Nephron progenitor cell (in vitro differentiated cells): ENCODE measurements at regions not wholly inside any gene's neighbourhood (a gene's known extent, or its start where the extent isn't known, plus 50 kb on each side); places are given as distances from the start of the nearest gene placed in this dataset.

Experiments
- DNase-seq: peaks from one replicate; pipeline ENCODE4 v3.0.0; 2021
- H3K27ac Mint-ChIP-seq: 2 replicates; pipeline ENCODE4 v1.8.0; 2021; ENCODE audit warnings: mild to moderate bottlenecking, moderate library complexity, mixed read lengths
- H3K27me3 Mint-ChIP-seq: 2 replicates; pipeline ENCODE4 v1.8.0; 2021; ENCODE audit warnings: mild to moderate bottlenecking, low read depth, mixed read lengths; ENCODE audit not compliant: poor library complexity
- H3K36me3 Mint-ChIP-seq: 2 replicates; pipeline ENCODE4 v1.8.0; 2021; ENCODE audit warnings: low read depth, mixed read lengths
- H3K4me1 Mint-ChIP-seq: 2 replicates; pipeline ENCODE4 v1.8.0; 2021; ENCODE audit warnings: mixed read lengths
- H3K4me3 Mint-ChIP-seq: 2 replicates; pipeline ENCODE4 v1.8.0; 2021; ENCODE audit warnings: mild to moderate bottlenecking, moderate library complexity, mixed read lengths
- H3K9me3 Mint-ChIP-seq: 2 replicates; pipeline ENCODE4 v1.8.0; 2021; ENCODE audit warnings: mild to moderate bottlenecking, moderate library complexity, mixed read lengths
- TF ChIP-seq, protein P1 (sequence below): fragments of 200-600 bp; sonication (generic); IDR thresholded peaks from 2 replicates; pipeline ENCODE4 v1.5.0; 2021; ENCODE audit warnings: antibody characterized with exemption

DNA sequence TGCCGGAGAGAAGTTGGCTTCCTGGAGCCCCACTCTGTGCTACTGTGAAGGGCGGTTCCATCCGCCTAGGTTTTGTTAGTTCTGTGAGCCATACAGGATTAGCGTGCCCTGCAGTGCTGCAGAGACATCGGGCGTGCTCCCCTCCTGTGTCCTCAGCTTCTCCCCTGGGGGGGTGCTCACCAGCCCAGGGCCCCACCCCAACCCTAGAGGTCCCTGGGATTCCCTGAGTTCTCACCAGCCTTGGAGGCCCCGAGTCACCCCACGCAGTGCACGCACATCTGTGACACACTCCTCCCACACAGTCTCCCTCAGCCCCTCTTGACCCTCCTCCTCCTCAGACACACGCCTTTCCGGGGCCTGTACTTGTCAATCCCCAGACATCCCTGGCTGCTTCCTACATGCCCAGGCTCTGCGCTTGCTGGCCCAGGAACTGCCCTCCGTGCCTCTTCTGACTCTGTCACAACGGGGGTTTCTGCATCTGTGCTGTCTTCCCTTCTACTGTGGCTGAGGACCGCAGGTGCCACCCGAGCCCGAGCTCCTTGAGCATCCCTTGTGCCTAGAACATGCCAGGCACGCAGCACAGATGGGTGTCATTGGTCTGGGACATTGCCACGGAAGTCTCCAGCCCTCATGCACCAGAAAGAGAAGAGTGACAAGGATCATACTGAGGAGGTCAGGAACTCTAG lies 123.2 kb upstream of the RPS6KA2 start:
- TF ChIP-seq, protein P1, sequence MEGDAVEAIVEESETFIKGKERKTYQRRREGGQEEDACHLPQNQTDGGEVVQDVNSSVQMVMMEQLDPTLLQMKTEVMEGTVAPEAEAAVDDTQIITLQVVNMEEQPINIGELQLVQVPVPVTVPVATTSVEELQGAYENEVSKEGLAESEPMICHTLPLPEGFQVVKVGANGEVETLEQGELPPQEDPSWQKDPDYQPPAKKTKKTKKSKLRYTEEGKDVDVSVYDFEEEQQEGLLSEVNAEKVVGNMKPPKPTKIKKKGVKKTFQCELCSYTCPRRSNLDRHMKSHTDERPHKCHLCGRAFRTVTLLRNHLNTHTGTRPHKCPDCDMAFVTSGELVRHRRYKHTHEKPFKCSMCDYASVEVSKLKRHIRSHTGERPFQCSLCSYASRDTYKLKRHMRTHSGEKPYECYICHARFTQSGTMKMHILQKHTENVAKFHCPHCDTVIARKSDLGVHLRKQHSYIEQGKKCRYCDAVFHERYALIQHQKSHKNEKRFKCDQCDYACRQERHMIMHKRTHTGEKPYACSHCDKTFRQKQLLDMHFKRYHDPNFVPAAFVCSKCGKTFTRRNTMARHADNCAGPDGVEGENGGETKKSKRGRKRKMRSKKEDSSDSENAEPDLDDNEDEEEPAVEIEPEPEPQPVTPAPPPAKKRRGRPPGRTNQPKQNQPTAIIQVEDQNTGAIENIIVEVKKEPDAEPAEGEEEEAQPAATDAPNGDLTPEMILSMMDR, result no peak
- no peak for DNase-seq
- Mint-ChIP-seq H3K9me3 (no peaks in the 10 kb centered on the region), H3K27me3 (peaks cover 8% of the 10 kb centered on the region), H3K4me3 (no peak overlapping the region), H3K27ac (no peak overlapping the region), H3K36me3 (no peaks in the 10 kb centered on the region), H3K4me1 (peaks cover 68% of the 10 kb centered on the region)

DNA sequence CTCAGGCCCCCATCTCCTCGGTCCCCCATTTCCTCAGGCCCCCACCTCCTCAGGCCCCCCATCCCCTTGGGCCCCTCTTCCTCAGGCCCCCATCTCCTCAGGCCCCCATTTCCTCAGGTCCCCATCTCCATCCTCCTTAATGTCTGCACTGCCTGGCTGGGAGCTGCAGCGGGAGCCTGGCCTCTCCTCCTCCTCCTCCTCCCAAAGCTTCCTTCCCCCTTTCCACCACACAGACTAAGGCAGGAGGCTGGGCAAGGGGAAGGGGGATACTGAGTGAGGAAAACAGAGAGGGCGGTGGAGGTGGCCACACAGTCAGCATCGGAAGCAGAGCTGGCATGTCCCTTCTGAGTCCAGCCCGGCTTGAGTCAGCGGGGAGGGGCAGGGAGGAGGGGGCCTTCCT lies 122.6 kb upstream of the RPS6KA2 start:
- DNase-seq, result no peak
- H3K4me1 Mint-ChIP-seq, result peaks cover 65% of the 10 kb centered on the region
- no peaks in the 10 kb centered on the region for H3K9me3 Mint-ChIP-seq
- H3K27me3 Mint-ChIP-seq, result peaks cover 8% of the 10 kb centered on the region
- H3K4me3 Mint-ChIP-seq, result no peak overlapping the region
- no peaks in the 10 kb centered on the region for H3K36me3 Mint-ChIP-seq
- TF ChIP-seq, protein P1, result no peak
- H3K27ac Mint-ChIP-seq, result peak overlapping the region; percentile 54

GRCh38 chr6:166747644-166748595 lies 120.9 kb upstream of the RPS6KA2 start:
- H3K36me3 Mint-ChIP-seq, result no peaks in the 10 kb centered on the region
- H3K9me3 Mint-ChIP-seq, result no peaks in the 10 kb centered on the region
- DNase-seq, result no peak
- peak overlapping the region; percentile 54 for H3K27ac Mint-ChIP-seq
- peaks cover 66% of the 10 kb centered on the region for H3K4me1 Mint-ChIP-seq
- H3K4me3 Mint-ChIP-seq, result no peak overlapping the region
- peaks cover 5% of the 10 kb centered on the region for H3K27me3 Mint-ChIP-seq
- TF ChIP-seq, protein P1, result no peak

- H3K27ac Mint-ChIP-seq, result no peak overlapping the region
- H3K27me3 Mint-ChIP-seq, result peaks cover 5% of the 10 kb centered on the region
- no peak for DNase-seq
- H3K4me1 Mint-ChIP-seq, result peaks cover 56% of the 10 kb centered on the region
- H3K4me3 Mint-ChIP-seq, result no peak overlapping the region
- H3K36me3 Mint-ChIP-seq, result no peaks in the 10 kb centered on the region
- TF ChIP-seq, protein P1, result no peak
- H3K9me3 Mint-ChIP-seq, result no peaks in the 10 kb centered on the region
These were observed 119.0 kb upstream of the RPS6KA2 start for GRCh38 chr6:166745801-166746668.

- peaks cover 42% of the 10 kb centered on the region for H3K4me1 Mint-ChIP-seq
- DNase-seq, result no peak
- H3K36me3 Mint-ChIP-seq, result no peaks in the 10 kb centered on the region
- no peak overlapping the region for H3K4me3 Mint-ChIP-seq
- H3K27ac Mint-ChIP-seq, result no peak overlapping the region
- H3K27me3 Mint-ChIP-seq, result peaks cover 6% of the 10 kb centered on the region
- TF ChIP-seq, protein P1, result no peak
- H3K9me3 Mint-ChIP-seq, result no peaks in the 10 kb centered on the region
These were observed 117.4 kb upstream of the RPS6KA2 start for GRCh38 chr6:166744223-166745134.
